Liver (tissue), 8 donors: ENCODE measurements at regions not wholly inside any gene's neighbourhood (a gene's known extent, or its start where the extent isn't known, plus 50 kb on each side); places are given as distances from the start of the nearest gene placed in this dataset.
"Not testable (repeated sequence)": the region's sequence is repeated elsewhere in the genome, so short reads cannot be mapped to it uniquely, and the experiment has no call there.

Experiments used
- DNase-seq: peaks from one replicate; pipeline ENCODE4 v3.0.0-alpha.2; 2017; ENCODE audit warnings: low spot score
- H3K27ac ChIP-seq, 2 donors: one replicate each; pipeline ENCODE4 v1.7.0; 2013; ENCODE audit warnings: inconsistent platforms in 2 of 2, low read length in 2 of 2, control low read depth in 1 of 2, low read depth in 1 of 2, mild to moderate bottlenecking in 1 of 2
- H3K27me3 ChIP-seq, 4 donors: one replicate each; pipeline versions ENCODE4 v1.6.1 to v1.7.0; 2013; ENCODE audit warnings: low read length in 3 of 4, inconsistent platforms in 1 of 4, mild to moderate bottlenecking in 1 of 4, moderate library complexity in 1 of 4; ENCODE audit not compliant: control insufficient read depth in 4 of 4, insufficient read depth in 4 of 4
- H3K36me3 ChIP-seq, 4 donors: one replicate each; pipeline versions ENCODE4 v1.6.1 to v1.7.0; 2013; ENCODE audit warnings: low read length in 3 of 4, mild to moderate bottlenecking in 3 of 4, low read depth in 1 of 4, moderate library complexity in 1 of 4; ENCODE audit not compliant: control insufficient read depth in 4 of 4, insufficient read depth in 3 of 4
- H3K4me1 ChIP-seq, 4 donors: one replicate each; pipeline versions ENCODE4 v1.6.1 to v1.7.0; 2013; ENCODE audit warnings: low read length in 3 of 4, mild to moderate bottlenecking in 3 of 4, moderate library complexity in 1 of 4; ENCODE audit not compliant: control insufficient read depth in 4 of 4, insufficient read depth in 4 of 4
- H3K4me3 ChIP-seq, 3 donors: one replicate each; pipeline versions ENCODE4 v1.6.1 to v1.7.0; 2013; ENCODE audit warnings: low read length in 3 of 3, control low read depth in 1 of 3, low read depth in 1 of 3, mild to moderate bottlenecking in 1 of 3
- H3K9ac ChIP-seq, 2 donors: one replicate each; pipeline ENCODE4 v1.7.0; 2013; ENCODE audit warnings: low read length in 2 of 2, mild to moderate bottlenecking in 2 of 2, moderate library complexity in 2 of 2, control low read depth in 1 of 2, low read depth in 1 of 2
- H3K9me3 ChIP-seq, 4 donors: one replicate each; pipeline versions ENCODE4 v1.6.1 to v1.7.0; 2013; ENCODE audit warnings: low read length in 3 of 4; ENCODE audit not compliant: control insufficient read depth in 4 of 4
- CTCF ChIP-seq: fragments of 150-350 bp; IDR thresholded peaks from 2 replicates; pipeline ENCODE4 v1.5.1; 2017; ENCODE audit warnings: improper control_type of control experiment, low read depth, low read length; ENCODE audit not compliant: missing input control
- EGR1 ChIP-seq, 2 donors: IDR thresholded peaks; 2 replicates each; pipeline ENCODE4 v1.6.1; 2016 to 2018; ENCODE audit warnings: antibody characterized with exemption in 2 of 2, low read depth in 2 of 2
- FOXA1 ChIP-seq: IDR thresholded peaks from 2 replicates; pipeline ENCODE4 v1.6.1; 2016; ENCODE audit warnings: antibody characterized with exemption
- FOXA2 ChIP-seq: IDR thresholded peaks from 2 replicates; pipeline ENCODE4 v1.6.1; 2016; ENCODE audit warnings: antibody characterized with exemption
- HNF4A ChIP-seq, 2 donors: conservative IDR thresholded peaks; 2 replicates each; pipeline ENCODE4 v1.6.1; 2016; ENCODE audit warnings: antibody characterized with exemption in 2 of 2, mild to moderate bottlenecking in 2 of 2
- HNF4G ChIP-seq: IDR thresholded peaks from 2 replicates; pipeline ENCODE4 v1.6.1; 2016; ENCODE audit warnings: antibody characterized with exemption
- JUND ChIP-seq, 2 donors: IDR thresholded peaks; 2 replicates each; pipeline ENCODE4 v1.6.1; 2016; ENCODE audit warnings: antibody characterized with exemption in 2 of 2
- MAX ChIP-seq: IDR thresholded peaks from 2 replicates; pipeline ENCODE4 v1.6.1; 2016; ENCODE audit warnings: antibody characterized with exemption
- RAD21 ChIP-seq, 2 donors: IDR thresholded peaks; 2 replicates each; pipeline ENCODE4 v1.6.1; 2016; ENCODE audit warnings: antibody characterized with exemption in 2 of 2, mild to moderate bottlenecking in 2 of 2
- REST ChIP-seq: IDR thresholded peaks from 2 replicates; pipeline ENCODE4 v1.6.1; 2016; ENCODE audit warnings: antibody characterized with exemption, mild to moderate bottlenecking
- RXRA ChIP-seq, 2 donors: IDR thresholded peaks; 2 replicates each; pipeline ENCODE4 v1.6.1; 2017 to 2018; ENCODE audit warnings: antibody characterized with exemption in 2 of 2, mild to moderate bottlenecking in 1 of 2
- SP1 ChIP-seq: IDR thresholded peaks from 2 replicates; pipeline ENCODE4 v1.6.1; 2018; ENCODE audit warnings: antibody characterized with exemption, mild to moderate bottlenecking
- YY1 ChIP-seq: IDR thresholded peaks from 2 replicates; pipeline ENCODE4 v1.6.1; 2016; ENCODE audit warnings: antibody characterized with exemption, mild to moderate bottlenecking
- ZBTB33 ChIP-seq: IDR thresholded peaks from 2 replicates; pipeline ENCODE4 v1.6.1; 2016; ENCODE audit warnings: antibody characterized with exemption
- WGBS: extraction: QIAGEN DNeasy Blood & Tissue Kit; methylation state at CpG from one replicate; pipeline ENCODE4 v1.1.7; 2013; 5-methylcytosine and 5-hydroxymethylcytosine counted together
- donor health status: healthy.
- donor health status: healthy.
- donor health status: healthy.
- donor health status: healthy.
- donor health status: healthy.

- 64% methylated on average over 2 of the region's 2 CpGs for WGBS
- H3K9me3 ChIP-seq, H3K27ac ChIP-seq, H3K4me3 ChIP-seq, H3K9ac ChIP-seq, H3K36me3 ChIP-seq, DNase-seq, H3K4me1 ChIP-seq, H3K27me3 ChIP-seq: not testable (repeated sequence)
Observed at GRCh38 chr4:15337168-15337657, 90.6 kb upstream of the C1QTNF7 start.

GRCh38 chr4:15339737-15340136 lies 88.1 kb upstream of the C1QTNF7 start:
- Histone ChIP-seq H3K36me3 (no peaks in the 10 kb centered on the region), H3K27ac (no peak overlapping the region), H3K27me3 (no peaks in the 10 kb centered on the region), H3K9ac (no peak overlapping the region), H3K4me1 (no peaks in the 10 kb centered on the region), H3K4me3 (no peak overlapping the region), H3K9me3 (no peaks in the 10 kb centered on the region)
- TF ChIP-seq SP1 (no peak), HNF4A (conservative IDR thresholded peaks at IDR 0.05) (no peak), MAX (no peak), JUND (IDR thresholded peaks at IDR 0.05) (no peak)
- WGBS: 64% methylated on average over 5 of the region's 5 CpGs
- DNase-seq: no peak

- Histone ChIP-seq H3K9ac (no peak overlapping the region), H3K27me3 (no peaks in the 10 kb centered on the region), H3K27ac (no peak overlapping the region), H3K4me3 (no peak overlapping the region), H3K36me3 (no peaks in the 10 kb centered on the region), H3K4me1 (no peaks in the 10 kb centered on the region), H3K9me3 (no peaks in the 10 kb centered on the region)
- WGBS: 73% methylated on average over 4 of the region's 4 CpGs
- TF ChIP-seq SP1 (no peak), FOXA2 (no peak), YY1 (no peak), MAX (no peak), EGR1 (IDR thresholded peaks at IDR 0.05; ENCODE audit: low read depth in 2 of 2) (no peak), ZBTB33 (no peak), RXRA (IDR thresholded peaks at IDR 0.05) (no peak), HNF4G (no peak), REST (no peak), RAD21 (IDR thresholded peaks at IDR 0.05) (no peak), FOXA1 (no peak), CTCF (no peak)
- no peak for DNase-seq
Observed at GRCh38 chr4:15340332-15340731, 87.5 kb upstream of the C1QTNF7 start.
